HCT116 (cell line): ENCODE measurements at regions not wholly inside any gene's neighbourhood (a gene's known extent, or its start where the extent isn't known, plus 50 kb on each side); places are given as distances from the start of the nearest gene placed in this dataset.

Experiments used
- ATAC-seq: fragments of 200-7000 bp; cut with Tn5 transposase; 2 replicates; pipeline ENCODE4 v1.9.1; 2020; ENCODE audit warnings: mild to moderate bottlenecking, moderate library complexity
- BruUV-seq: library from RNA; stranded (reverse); fragments of 400-500 nt; replicated peaks from 2 replicates; lab custom pipeline; 2021; lab: Mats Ljungman, UMichigan
- CTCF ChIA-PET: fragments of 300-600 bp; sonication (Branson Sonifier 250); formaldehyde crosslinking; loops from one replicate; lab custom pipeline; 2021; ENCODE audit warnings: antibody characterized with exemption; lab: Charles Lee
- POLR2A ChIA-PET: fragments of 300-600, 350-600 bp; sonication (Branson Sonifier 250); formaldehyde crosslinking; loops from one replicate; lab custom pipeline; 2021; ENCODE audit warnings: antibody characterized with exemption; lab: Charles Lee
- RAD21 ChIA-PET, 2 experiments: fragments of 300-600 bp; sonication (Branson Sonifier 250); formaldehyde crosslinking; loops; one replicate each; lab custom pipeline; 2023; ENCODE audit warnings: low total read pairs in 2 of 2; ENCODE audit not compliant: uncharacterized antibody in 2 of 2, unreplicated experiment in 2 of 2, low non-redundant PET in 1 of 2; lab: Charles Lee
- DNase-seq: peaks from one replicate; pipeline ENCODE4 v3.0.0-alpha.2; 2010; ENCODE audit warnings: low read depth, low spot score
- H2AFZ ChIP-seq: fragments of 200-600 bp; shearing (Covaris generic), sonication (generic); 2 replicates; pipeline ENCODE4 v1.6.1; 2017; ENCODE audit warnings: low read depth, mixed run types, mixed read lengths, antibody characterized with exemption, low read length; ENCODE audit not compliant: poor library complexity, severe bottlenecking
- H3K27ac ChIP-seq: 2 replicates; pipeline ENCODE4 v1.5.1; 2012; ENCODE audit warnings: low read depth, low read length
- H3K27me3 ChIP-seq: fragments of 200-600 bp; sonication (generic); 2 replicates; pipeline ENCODE4 v1.6.1; 2016; ENCODE audit warnings: mixed run types, low read length, mixed read lengths; ENCODE audit not compliant: insufficient read depth
- H3K36me3 ChIP-seq, 2 experiments: fragments of 200-500 bp in 1 of 2; fragments of 200-600 bp in 1 of 2; sonication (Bioruptor generic) in 1 of 2; sonication (generic) in 1 of 2; 2 replicates each; pipeline versions ENCODE4 v1.5.1 to v1.6.1; 2014 to 2016; ENCODE audit warnings: low read length in 2 of 2, inconsistent platforms in 1 of 2, mixed read lengths in 1 of 2, mixed run types in 1 of 2; ENCODE audit not compliant: insufficient read depth in 2 of 2, control insufficient read depth in 1 of 2
- H3K4me1 ChIP-seq, 2 experiments: fragments of 200-600 bp in 1 of 2; sonication (generic) in 1 of 2; 2 replicates each; pipeline versions ENCODE4 v1.5.1 to v1.6.1; 2012 to 2017; ENCODE audit warnings: low read length in 2 of 2, inconsistent platforms in 1 of 2, mild to moderate bottlenecking in 1 of 2, mixed read lengths in 1 of 2, mixed run types in 1 of 2, moderate library complexity in 1 of 2; ENCODE audit not compliant: insufficient read depth in 2 of 2, control insufficient read depth in 1 of 2
- H3K4me2 ChIP-seq: fragments of 200-600 bp; sonication (generic); 2 replicates; pipeline ENCODE4 v1.6.1; 2017; ENCODE audit warnings: mixed run types, low read length, mixed read lengths
- H3K4me3 ChIP-seq, 2 experiments: fragments of 200-600 bp in 1 of 2; sonication (generic) in 1 of 2; replicated peaks in 1 of 2; 2 replicates each; pipeline ENCODE4 v1.5.1; 2011 to 2016; ENCODE audit warnings: low read length in 2 of 2, control low read depth in 1 of 2, low read depth in 1 of 2, mild to moderate bottlenecking in 1 of 2, mixed read lengths in 1 of 2, mixed run types in 1 of 2
- H3K79me2 ChIP-seq: fragments of 200-600 bp; sonication (generic); 2 replicates; pipeline ENCODE4 v1.6.1; 2017; ENCODE audit warnings: mild to moderate bottlenecking, mixed run types, low read length, moderate library complexity, mixed read lengths; ENCODE audit not compliant: insufficient read depth
- H3K9ac ChIP-seq: fragments of 200-600 bp; sonication (generic); 2 replicates; pipeline ENCODE4 v1.6.1; 2016; ENCODE audit warnings: low read length, mixed read lengths
- H3K9me2 ChIP-seq: fragments of 200-600 bp; sonication (generic), shearing (Covaris generic); 2 replicates; pipeline ENCODE4 v1.6.1; 2017; ENCODE audit warnings: mixed run types, mild to moderate bottlenecking, moderate library complexity; ENCODE audit not compliant: insufficient read depth
- H3K9me3 ChIP-seq, 2 experiments: fragments of 200-500 bp in 1 of 2; fragments of 200-600 bp in 1 of 2; sonication (Bioruptor generic) in 1 of 2; sonication (generic) in 1 of 2; 2 replicates each; pipeline ENCODE4 v1.6.1; 2014 to 2017; ENCODE audit warnings: low read length in 2 of 2, mixed read lengths in 2 of 2, inconsistent platforms in 1 of 2, low read depth in 1 of 2, mild to moderate bottlenecking in 1 of 2, mixed run types in 1 of 2, moderate library complexity in 1 of 2; ENCODE audit not compliant: control insufficient read depth in 1 of 2, insufficient read depth in 1 of 2
- H4K20me1 ChIP-seq: fragments of 200-600 bp; sonication (generic), shearing (Covaris generic); 2 replicates; pipeline ENCODE4 v1.6.1; 2017; ENCODE audit warnings: mixed run types, mild to moderate bottlenecking, moderate library complexity; ENCODE audit not compliant: insufficient read depth
- ATF3 ChIP-seq: IDR thresholded peaks from 2 replicates; pipeline ENCODE4 v1.6.1; 2012
- CBX3 ChIP-seq: IDR thresholded peaks from 2 replicates; pipeline ENCODE4 v1.6.1; 2012; ENCODE audit warnings: low read depth
- CTCF ChIP-seq, 3 experiments: fragments of 200-600 bp in 1 of 3; sonication (generic) in 1 of 3; IDR thresholded peaks in 2 of 3; conservative IDR thresholded peaks in 1 of 3; 2 replicates each; pipeline ENCODE4 v1.5.1; 2012 to 2017; ENCODE audit warnings: low read depth in 2 of 3, low read length in 2 of 3, antibody characterized with exemption in 1 of 3, borderline replicate concordance in 1 of 3, control low read depth in 1 of 3, mild to moderate bottlenecking in 1 of 3, mixed read lengths in 1 of 3, mixed run types in 1 of 3, moderate library complexity in 1 of 3; ENCODE audit not compliant: insufficient read depth in 1 of 3
- EGR1 ChIP-seq: IDR thresholded peaks from 2 replicates; pipeline ENCODE4 v1.6.1; 2012; ENCODE audit warnings: low read depth
- EZH2 ChIP-seq: fragments of 200-600 bp; sonication (generic); IDR thresholded peaks from 2 replicates; pipeline ENCODE4 v1.6.1; 2017; ENCODE audit warnings: antibody characterized with exemption, mixed run types
- EZH2phosphoT487 ChIP-seq: fragments of 200-600 bp; IDR thresholded peaks from 2 replicates; pipeline ENCODE4 v1.6.1; 2018; ENCODE audit warnings: antibody characterized with exemption, borderline replicate concordance
- FOSL1 ChIP-seq: IDR thresholded peaks from 2 replicates; pipeline ENCODE4 v1.6.1; 2012; ENCODE audit warnings: low read depth
- MAX ChIP-seq: IDR thresholded peaks from 2 replicates; pipeline ENCODE4 v1.6.1; 2012
- POLR2A ChIP-seq: IDR thresholded peaks from 2 replicates; pipeline ENCODE4 v1.7.0; 2011; ENCODE audit warnings: borderline replicate concordance; ENCODE audit not compliant: insufficient read depth, insufficient read length; ENCODE audit errors: extremely low read depth
- POLR2AphosphoS5 ChIP-seq: IDR thresholded peaks from 2 replicates; pipeline ENCODE4 v1.6.1; 2011; ENCODE audit warnings: mild to moderate bottlenecking, low read depth, low read length, moderate library complexity
- RAD21 ChIP-seq: IDR thresholded peaks from 2 replicates; pipeline ENCODE4 v1.6.1; 2012; ENCODE audit warnings: low read depth, mild to moderate bottlenecking
- SIN3A ChIP-seq: IDR thresholded peaks from 2 replicates; pipeline ENCODE4 v1.6.1; 2012; ENCODE audit warnings: low read depth
- SP1 ChIP-seq: IDR thresholded peaks from 2 replicates; pipeline ENCODE4 v1.6.1; 2012; ENCODE audit warnings: low read depth
- SRF ChIP-seq: IDR thresholded peaks from 2 replicates; pipeline ENCODE4 v1.6.1; 2012; ENCODE audit warnings: low read depth
- TCF7L2 ChIP-seq: IDR thresholded peaks from 2 replicates; pipeline ENCODE4 v1.7.0; 2011; ENCODE audit warnings: borderline replicate concordance, inconsistent platforms; ENCODE audit not compliant: insufficient read depth, insufficient read length; ENCODE audit errors: extremely low read depth
- YY1 ChIP-seq: IDR thresholded peaks from 2 replicates; pipeline ENCODE4 v1.6.1; 2011; ENCODE audit warnings: low read length, low read depth, moderate library complexity, mild to moderate bottlenecking; ENCODE audit not compliant: insufficient replicate concordance; ENCODE audit errors: extremely low read depth
- ZBTB33 ChIP-seq: IDR thresholded peaks from 2 replicates; pipeline ENCODE4 v1.6.1; 2011; ENCODE audit warnings: mild to moderate bottlenecking, low read length, moderate library complexity; ENCODE audit not compliant: insufficient replicate concordance; ENCODE audit errors: extremely low read depth
- ZFX ChIP-seq: fragments of 450-650 bp; IDR thresholded peaks from 2 replicates; pipeline ENCODE4 v1.6.1; 2017
- intact Hi-C: fragments of 100-400 bp; cut with micrococcal nuclease; formaldehyde crosslinking; loops from 2 replicates; pipeline ENCODE4 v1.10.0; 2022

- no peak overlapping the region for H3K9ac ChIP-seq
- CTCF ChIA-PET = no interaction called here
- H3K4me3 ChIP-seq = no peak overlapping the region
- no peak for DNase-seq
- POLR2A ChIA-PET = no interaction called here
- no peaks in the 10 kb centered on the region for H4K20me1 ChIP-seq
- no peaks in the 10 kb centered on the region; a peak in 1 of 4 replicates for H3K9me3 ChIP-seq
- no peaks in the 10 kb centered on the region for H3K9me2 ChIP-seq
- TF ChIP-seq TCF7L2 (no peak), MAX (no peak), SIN3A (no peak), FOSL1 (no peak)
- TF ChIP-seq, all 23 proteins: peak for 0
- Histone ChIP-seq H3K36me3 (no peaks in the 10 kb centered on the region), H3K79me2 (no peaks in the 10 kb centered on the region), H3K27me3 (no peaks in the 10 kb centered on the region), H2AFZ (no peak overlapping the region), H3K4me2 (no peak overlapping the region), H3K27ac (no peak overlapping the region), H3K4me1 (no peaks in the 10 kb centered on the region)
- no peak for ATAC-seq
- no TSS peak for BruUV-seq
- RAD21 ChIA-PET = no interaction called here
- intact Hi-C loops = no loop called here
These were observed 477.0 kb downstream of the IPMK start for GRCh38 chr10:57790703-57791102.

- Histone ChIP-seq H3K79me2 (no peaks in the 10 kb centered on the region), H3K4me3 (no peak overlapping the region), H3K9me2 (no peaks in the 10 kb centered on the region), H3K9ac (no peak overlapping the region), H3K4me2 (no peak overlapping the region), H2AFZ (no peak overlapping the region), H3K36me3 (no peaks in the 10 kb centered on the region), H3K4me1 (no peaks in the 10 kb centered on the region), H3K9me3 (no peaks in the 10 kb centered on the region; a peak in 1 of 4 replicates), H3K27ac (no peak overlapping the region), H4K20me1 (no peaks in the 10 kb centered on the region), H3K27me3 (no peaks in the 10 kb centered on the region)
- ChIA-PET RAD21 (no interaction called here), POLR2A (no interaction called here), CTCF (no interaction called here)
- DNase-seq (no peak), ATAC-seq (no peak)
- no TSS peak for BruUV-seq
- intact Hi-C loops = no loop called here
- TF ChIP-seq CBX3 (no peak), RAD21 (no peak), ZFX (no peak), SP1 (no peak), EZH2 (no peak), POLR2AphosphoS5 (no peak), EGR1 (no peak), ZBTB33 (no peak), POLR2A (no peak), YY1 (no peak), SIN3A (no peak), ATF3 (no peak), TCF7L2 (no peak), EZH2phosphoT487 (no peak), CTCF (IDR thresholded peaks at IDR 0.05 in 2 of 3, conservative IDR thresholded peaks at IDR 0.05 in 1 of 3; ENCODE audit: borderline replicate concordance in 1 of 3, insufficient read depth in 1 of 3, low read depth in 2 of 3, low read length in 2 of 3) (no peak), SRF (no peak)
These were observed 479.6 kb downstream of the IPMK start for GRCh38 chr10:57788117-57788516.
